ENCODE measurements at regions not wholly inside any gene's neighbourhood (a gene's known extent, or its start where the extent isn't known, plus 50 kb on each side); places are given as distances from the start of the nearest gene placed in this dataset.

- H3K36me3 ChIP-seq = no peaks in the 10 kb centered on the region
- H3K9me3 ChIP-seq (replicated peaks) = no peaks in the 10 kb centered on the region
Measured at GRCh38 chr19:31066385-31066784, 282.9 kb downstream of the TSHZ3 start.

GRCh38 chr19:31064491-31064890 lies 284.7 kb downstream of the TSHZ3 start:
- no peak for TF ChIP-seq CTCF (IDR thresholded peaks at IDR 0.05; ENCODE audit: borderline replicate concordance)
- Histone ChIP-seq H3K27ac (replicated peaks) (no peak overlapping the region), H3K4me3 (no peak overlapping the region), H3K9me3 (replicated peaks) (no peaks in the 10 kb centered on the region), H3K36me3 (no peaks in the 10 kb centered on the region), H3K27me3 (ENCODE audit: low read depth) (peaks cover 75% of the 10 kb centered on the region), H3K4me1 (no peaks in the 10 kb centered on the region)
- no peak for DNase-seq
- intact Hi-C loops (cut with micrococcal nuclease) = no loop called here

More at GRCh38 chr19:31066385-31066784, 282.9 kb downstream of the TSHZ3 start:
- Histone ChIP-seq H3K4me1 (no peaks in the 10 kb centered on the region), H3K4me3 (no peak overlapping the region), H3K27ac (replicated peaks) (no peak overlapping the region), H3K27me3 (ENCODE audit: low read depth) (peaks cover 74% of the 10 kb centered on the region)
- DNase-seq = no peak
- TF ChIP-seq CTCF (IDR thresholded peaks at IDR 0.05; ENCODE audit: borderline replicate concordance) = no peak
- intact Hi-C loops (cut with micrococcal nuclease) = no loop called here

GRCh38 chr19:31058676-31059340 lies 290.4 kb downstream of the TSHZ3 start:
- intact Hi-C loops (cut with micrococcal nuclease) = no loop called here
- DNase-seq = no peak
- H3K27me3 ChIP-seq (ENCODE audit: low read depth) = peaks cover 50% of the 10 kb centered on the region
- H3K4me3 ChIP-seq = no peak overlapping the region
- no peaks in the 10 kb centered on the region for H3K9me3 ChIP-seq (replicated peaks)
- H3K27ac ChIP-seq (replicated peaks) = no peak overlapping the region
- H3K4me1 ChIP-seq = no peaks in the 10 kb centered on the region
- H3K36me3 ChIP-seq = no peaks in the 10 kb centered on the region
- TF ChIP-seq CTCF (IDR thresholded peaks at IDR 0.05; ENCODE audit: borderline replicate concordance) = no peak

- Histone ChIP-seq H3K9me3 (replicated peaks) (no peaks in the 10 kb centered on the region), H3K36me3 (no peaks in the 10 kb centered on the region), H3K27ac (replicated peaks) (no peak overlapping the region), H3K4me1 (no peaks in the 10 kb centered on the region), H3K4me3 (no peak overlapping the region), H3K27me3 (ENCODE audit: low read depth) (peaks cover 42% of the 10 kb centered on the region)
- DNase-seq = no peak
- intact Hi-C loops (cut with micrococcal nuclease) = no loop called here
- TF ChIP-seq CTCF (IDR thresholded peaks at IDR 0.05; ENCODE audit: borderline replicate concordance) = no peak
Measured at GRCh38 chr19:31057476-31057875, 291.8 kb downstream of the TSHZ3 start.

- intact Hi-C loops (cut with micrococcal nuclease) = no loop called here
- Histone ChIP-seq H3K4me1 (no peaks in the 10 kb centered on the region), H3K9me3 (replicated peaks) (no peaks in the 10 kb centered on the region), H3K36me3 (no peaks in the 10 kb centered on the region), H3K27ac (replicated peaks) (no peak overlapping the region), H3K27me3 (ENCODE audit: low read depth) (peaks cover 40% of the 10 kb centered on the region), H3K4me3 (no peak overlapping the region)
- DNase-seq = no peak
- TF ChIP-seq CTCF (IDR thresholded peaks at IDR 0.05; ENCODE audit: borderline replicate concordance) = no peak
Measured at GRCh38 chr19:31055454-31055853, 293.8 kb downstream of the TSHZ3 start.

All from left ventricle myocardium inferior (tissue), 1 donor.